ENCODE measurements at regions not wholly inside any gene's neighbourhood (a gene's known extent, or its start where the extent isn't known, plus 50 kb on each side); places are given as distances from the start of the nearest gene placed in this dataset.

DNA sequence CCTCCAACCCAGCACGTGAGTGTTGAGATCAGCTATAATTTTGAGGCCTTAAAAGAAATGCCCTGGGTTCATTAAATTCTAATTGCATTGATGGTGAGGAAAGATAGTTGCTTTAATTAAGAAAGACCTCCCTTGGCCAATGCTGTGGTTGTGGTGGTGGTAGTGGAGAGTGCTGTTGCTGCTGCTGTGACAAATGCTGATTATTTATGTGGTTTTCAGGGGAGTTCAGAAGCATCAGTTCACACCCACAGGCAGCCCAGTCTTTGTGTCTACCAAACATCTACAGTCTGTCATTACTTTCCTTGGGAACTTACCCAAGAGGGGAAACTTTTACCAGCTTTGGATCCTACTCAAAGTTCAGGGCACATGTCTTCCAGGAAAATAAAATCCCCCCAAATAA is 178.4 kb upstream of the PARP11 start:
- TF ChIP-seq, protein P1, sequence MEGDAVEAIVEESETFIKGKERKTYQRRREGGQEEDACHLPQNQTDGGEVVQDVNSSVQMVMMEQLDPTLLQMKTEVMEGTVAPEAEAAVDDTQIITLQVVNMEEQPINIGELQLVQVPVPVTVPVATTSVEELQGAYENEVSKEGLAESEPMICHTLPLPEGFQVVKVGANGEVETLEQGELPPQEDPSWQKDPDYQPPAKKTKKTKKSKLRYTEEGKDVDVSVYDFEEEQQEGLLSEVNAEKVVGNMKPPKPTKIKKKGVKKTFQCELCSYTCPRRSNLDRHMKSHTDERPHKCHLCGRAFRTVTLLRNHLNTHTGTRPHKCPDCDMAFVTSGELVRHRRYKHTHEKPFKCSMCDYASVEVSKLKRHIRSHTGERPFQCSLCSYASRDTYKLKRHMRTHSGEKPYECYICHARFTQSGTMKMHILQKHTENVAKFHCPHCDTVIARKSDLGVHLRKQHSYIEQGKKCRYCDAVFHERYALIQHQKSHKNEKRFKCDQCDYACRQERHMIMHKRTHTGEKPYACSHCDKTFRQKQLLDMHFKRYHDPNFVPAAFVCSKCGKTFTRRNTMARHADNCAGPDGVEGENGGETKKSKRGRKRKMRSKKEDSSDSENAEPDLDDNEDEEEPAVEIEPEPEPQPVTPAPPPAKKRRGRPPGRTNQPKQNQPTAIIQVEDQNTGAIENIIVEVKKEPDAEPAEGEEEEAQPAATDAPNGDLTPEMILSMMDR (IDR thresholded peaks at IDR 0.05; ENCODE audit: control insufficient read depth, insufficient read depth, low read depth, low read length, missing control alignments) = no peak
- DNase-seq (ENCODE audit: low read depth) = no peak
- no peak overlapping the region for H3K4me3 ChIP-seq (ENCODE audit: control insufficient read depth, low read depth, low read length)

DNA sequence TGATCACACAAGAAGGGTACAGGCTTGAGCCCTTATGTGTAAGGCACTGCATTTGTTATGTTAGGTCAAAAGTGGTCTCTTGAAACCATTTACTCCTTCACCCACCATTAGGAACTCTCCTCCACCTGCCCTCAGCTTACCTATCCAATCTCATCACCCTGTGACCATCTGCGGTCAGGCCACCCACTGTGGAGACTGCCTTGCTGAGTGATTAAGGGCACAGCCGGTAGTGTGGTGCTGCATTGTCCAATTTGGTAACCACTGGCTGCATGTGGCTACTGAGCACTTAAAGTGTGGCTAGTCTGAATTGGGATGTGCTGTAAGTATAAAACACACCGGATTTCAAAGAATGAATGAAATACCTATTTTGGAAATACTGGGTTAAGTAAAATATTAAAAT is 177.1 kb upstream of the PARP11 start:
- H3K4me3 ChIP-seq (ENCODE audit: control insufficient read depth, low read depth, low read length) = no peak overlapping the region
- TF ChIP-seq, protein P1 (IDR thresholded peaks at IDR 0.05; ENCODE audit: control insufficient read depth, insufficient read depth, low read depth, low read length, missing control alignments) = no peak
- no peak for DNase-seq (ENCODE audit: low read depth)

DNA sequence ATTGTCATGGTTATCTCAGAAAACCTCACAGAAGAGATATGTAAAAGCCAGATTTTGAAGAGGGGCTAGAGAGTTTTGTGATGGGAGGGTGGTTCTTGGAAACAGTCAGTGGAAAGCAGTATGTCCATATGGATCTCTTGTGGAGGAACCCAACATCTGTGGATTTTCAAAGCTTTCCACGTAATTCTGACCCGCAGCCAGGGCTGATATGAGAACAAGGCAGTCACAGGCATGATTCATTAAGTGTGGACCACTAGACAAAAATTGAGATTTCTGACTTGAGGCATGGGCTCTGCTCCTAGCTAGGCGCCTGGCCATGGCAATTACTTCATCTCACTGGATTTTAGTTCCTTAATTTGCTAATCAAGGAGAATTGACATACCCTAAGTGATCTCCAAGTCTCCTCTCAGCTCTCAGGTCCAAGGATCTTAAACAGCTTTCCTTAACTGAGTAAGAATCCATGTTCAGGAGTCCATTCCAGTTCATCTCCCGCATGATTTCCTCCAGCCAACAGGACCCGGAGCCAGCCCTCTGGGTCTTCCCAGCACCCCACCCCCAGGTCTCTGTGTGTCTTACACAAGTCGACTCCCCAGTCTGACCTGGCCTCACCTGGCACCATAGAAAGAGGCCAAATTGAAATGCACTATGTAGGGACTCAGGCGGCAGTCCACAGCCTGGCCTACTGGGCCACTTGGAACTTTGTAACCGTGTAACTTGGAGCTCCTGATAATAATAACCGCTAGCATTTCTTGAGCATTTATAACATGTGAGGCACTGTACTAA is 176.3 kb upstream of the PARP11 start:
- TF ChIP-seq, protein P1 (IDR thresholded peaks at IDR 0.05; ENCODE audit: control insufficient read depth, insufficient read depth, low read depth, low read length, missing control alignments) = no peak
- no peak for DNase-seq (ENCODE audit: low read depth)
- no peak overlapping the region for H3K4me3 ChIP-seq (ENCODE audit: control insufficient read depth, low read depth, low read length)

GRCh38 chr12:4047421-4047820 is 174.2 kb upstream of the PARP11 start:
- no peak for DNase-seq (ENCODE audit: low read depth)
- TF ChIP-seq, protein P1 (IDR thresholded peaks at IDR 0.05; ENCODE audit: control insufficient read depth, insufficient read depth, low read depth, low read length, missing control alignments) = no peak
- no peak overlapping the region for H3K4me3 ChIP-seq (ENCODE audit: control insufficient read depth, low read depth, low read length)

- DNase-seq (ENCODE audit: low read depth) = no peak
- no peak overlapping the region for H3K4me3 ChIP-seq (ENCODE audit: control insufficient read depth, low read depth, low read length)
- TF ChIP-seq, protein P1 (IDR thresholded peaks at IDR 0.05; ENCODE audit: control insufficient read depth, insufficient read depth, low read depth, low read length, missing control alignments) = no peak
Measured at GRCh38 chr12:4046495-4046840, 173.3 kb upstream of the PARP11 start.

DNA sequence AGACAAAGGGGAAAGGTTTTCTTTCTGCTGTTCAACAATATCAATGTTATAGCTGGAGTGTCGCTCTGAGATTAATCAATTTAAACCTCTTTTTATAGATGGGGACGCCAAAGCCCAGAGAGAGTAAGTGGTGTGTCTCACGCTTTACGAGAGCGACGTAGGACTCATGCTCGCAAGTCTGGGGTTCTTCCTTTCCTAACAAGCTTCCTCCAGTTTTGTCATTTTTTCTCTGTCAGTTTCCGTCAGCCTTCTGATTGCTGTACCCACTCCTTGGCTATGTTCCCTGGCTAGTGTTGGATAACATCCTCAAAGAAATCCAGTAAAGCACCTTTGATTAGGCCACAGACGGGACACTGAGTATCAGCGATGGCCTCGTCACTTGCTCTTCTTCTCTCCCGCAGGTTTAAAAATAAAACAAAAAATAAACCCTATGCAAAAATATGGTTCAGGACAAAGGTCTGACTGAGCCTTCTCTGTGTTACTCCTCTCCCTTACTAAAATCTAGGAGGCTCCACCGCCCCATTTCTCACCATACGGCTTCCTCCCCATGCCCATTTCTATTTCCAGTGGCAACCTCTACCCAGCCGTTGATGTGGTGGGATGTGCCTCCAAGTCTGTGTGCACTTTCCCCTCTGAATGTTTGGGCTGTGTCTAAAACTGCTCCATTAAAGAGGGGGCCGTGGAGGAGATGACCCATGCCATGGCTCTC is 172.7 kb upstream of the PARP11 start:
- TF ChIP-seq, protein P1 (IDR thresholded peaks at IDR 0.05; ENCODE audit: control insufficient read depth, insufficient read depth, low read depth, low read length, missing control alignments) = no peak
- DNase-seq (ENCODE audit: low read depth) = no peak
- no peak overlapping the region for H3K4me3 ChIP-seq (ENCODE audit: control insufficient read depth, low read depth, low read length)
